CD4-positive, alpha-beta T cell treated with Interleukin-4 for 4 hours (primary cell): ENCODE measurements at regions not wholly inside any gene's neighbourhood (a gene's known extent, or its start where the extent isn't known, plus 50 kb on each side); places are given as distances from the start of the nearest gene placed in this dataset.

Source experiments
- DNase-seq: peaks from one replicate; pipeline ENCODE4 v3.0.0-alpha.2; 2020

DNA sequence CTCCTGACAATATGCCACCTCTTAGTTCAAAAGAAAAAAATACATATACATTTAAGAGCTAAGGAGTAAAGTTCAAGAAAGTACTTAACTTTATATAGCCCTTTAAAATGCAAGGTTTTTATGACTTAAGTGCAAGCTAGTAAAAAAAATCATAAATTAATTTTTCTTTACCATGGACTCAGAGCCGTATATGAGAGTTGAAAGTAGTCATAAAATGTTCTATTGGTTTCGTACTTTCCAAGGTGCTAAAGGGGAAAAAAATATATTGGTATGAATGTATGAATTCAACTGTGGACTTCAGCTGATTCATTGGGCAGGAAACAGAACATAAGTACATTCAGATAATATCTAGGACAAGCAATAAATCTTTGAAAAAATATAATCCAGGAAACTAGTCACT lies 869.8 kb upstream of the AGA start:
- no peak for DNase-seq

DNA sequence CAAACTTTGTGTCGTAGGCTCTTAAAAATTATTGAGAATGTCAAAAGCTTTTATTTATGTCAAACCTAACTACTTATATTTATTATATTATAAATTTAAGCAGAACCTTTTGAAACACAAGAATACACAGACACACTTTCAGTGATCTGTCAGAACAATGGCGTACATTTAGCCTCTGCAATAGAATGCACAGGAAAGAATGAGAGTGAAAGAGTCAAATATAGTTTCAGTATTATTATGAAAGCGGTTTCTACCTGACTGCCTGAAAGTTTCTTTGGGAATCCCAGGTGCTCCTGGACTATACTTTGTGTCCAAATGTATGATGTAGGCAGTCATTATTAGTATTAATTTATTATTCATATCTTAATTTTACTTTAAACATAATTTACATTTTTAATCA lies 872.0 kb upstream of the AGA start:
- DNase-seq = no peak

DNA sequence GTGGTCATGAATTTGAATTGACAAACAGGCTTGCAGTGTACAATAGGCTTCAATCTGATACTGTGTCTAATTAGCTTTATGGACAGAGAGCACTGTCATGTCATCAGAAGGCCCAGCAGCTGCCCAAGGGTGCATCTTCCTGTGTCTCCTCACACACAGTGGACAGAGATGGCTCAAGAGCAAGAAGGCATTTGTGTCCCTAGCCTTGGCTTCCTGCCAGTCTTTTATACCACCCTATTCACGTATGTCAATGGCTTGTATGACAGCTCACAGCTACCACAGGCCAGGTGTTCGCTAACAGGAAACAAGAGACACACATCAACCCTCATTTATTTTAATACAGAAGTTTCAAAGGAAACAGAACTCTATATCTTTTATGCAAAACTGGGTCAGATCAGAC lies 874.0 kb upstream of the AGA start:
- no peak for DNase-seq

DNA sequence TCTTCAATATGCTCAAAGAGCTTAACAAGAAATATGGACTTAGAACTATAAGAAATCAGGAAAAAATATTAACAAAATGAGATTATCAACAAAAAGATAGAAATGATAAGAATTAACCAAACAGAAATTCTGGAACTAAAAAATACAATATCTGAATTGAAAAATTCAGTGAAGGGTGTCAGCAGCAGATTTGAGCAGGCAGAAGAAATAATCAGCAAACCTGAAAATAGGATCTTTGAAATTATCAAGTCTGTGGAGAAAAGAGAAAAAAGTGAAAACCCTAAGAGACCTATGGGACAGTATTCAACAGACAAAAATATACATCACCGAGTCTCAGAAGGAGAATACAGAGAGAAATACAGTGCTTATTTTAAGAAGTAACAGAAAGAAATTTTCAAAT lies 877.8 kb upstream of the AGA start:
- DNase-seq = no peak

DNA sequence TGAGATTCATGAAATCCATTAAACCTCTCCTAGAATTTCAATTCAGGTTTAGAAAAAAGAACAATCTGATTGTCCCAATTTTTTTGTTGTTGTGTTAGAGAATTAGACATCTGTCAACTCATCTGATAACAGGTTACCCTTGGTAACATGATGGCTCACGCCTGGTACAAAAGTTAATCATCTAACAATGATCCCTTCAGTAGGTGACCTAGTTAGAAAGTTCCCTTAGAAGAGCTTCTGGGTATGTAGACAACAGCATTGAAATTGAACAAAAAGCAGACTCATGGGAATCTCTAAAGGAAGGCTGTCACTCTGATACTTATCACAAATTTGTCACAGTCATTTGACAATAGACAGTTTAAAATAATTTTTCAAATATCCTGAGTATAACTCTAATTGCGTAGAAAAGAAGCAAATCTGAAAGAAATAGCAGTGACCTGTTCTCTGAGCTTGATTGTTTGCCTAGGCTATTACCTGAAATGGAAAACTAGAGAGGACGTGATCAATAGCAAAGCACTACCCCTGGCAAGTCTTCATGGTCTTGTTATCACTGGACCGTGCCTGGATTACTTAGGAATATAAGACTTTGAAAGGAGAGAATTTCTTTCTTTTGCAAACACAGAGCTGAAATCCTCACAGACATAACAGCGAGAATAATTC lies 880.4 kb upstream of the AGA start:
- DNase-seq = no peak

DNA sequence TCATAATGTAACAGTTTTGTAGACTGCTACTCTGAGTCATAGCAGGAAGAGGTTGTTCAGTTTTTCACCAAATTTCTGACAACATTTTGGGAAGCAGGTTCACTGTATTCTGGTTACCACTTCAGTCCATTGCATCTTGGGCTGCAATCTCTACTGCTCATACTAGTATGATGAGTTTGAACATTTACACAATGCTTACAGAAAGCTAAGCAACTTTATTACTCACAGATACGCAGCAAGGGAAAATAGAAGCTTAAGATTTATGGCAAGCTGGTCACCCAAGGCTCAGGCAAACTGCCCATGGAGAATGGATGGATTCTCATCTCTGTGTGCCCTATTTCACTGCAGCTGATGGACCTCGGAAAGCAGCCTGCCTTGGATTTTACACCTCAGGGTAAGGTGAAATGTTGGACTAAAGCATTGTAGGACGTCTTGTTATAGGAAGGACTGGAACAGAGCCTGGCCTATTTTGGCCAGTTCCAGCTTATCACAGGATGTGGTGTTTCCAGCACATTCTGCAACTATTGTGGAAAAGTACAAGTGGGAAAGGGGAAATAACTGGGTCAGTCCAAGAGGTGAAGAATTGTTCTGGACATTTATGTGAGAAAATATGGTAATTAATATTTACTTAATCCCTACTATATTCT lies 887.1 kb upstream of the AGA start:
- DNase-seq = no peak

DNA sequence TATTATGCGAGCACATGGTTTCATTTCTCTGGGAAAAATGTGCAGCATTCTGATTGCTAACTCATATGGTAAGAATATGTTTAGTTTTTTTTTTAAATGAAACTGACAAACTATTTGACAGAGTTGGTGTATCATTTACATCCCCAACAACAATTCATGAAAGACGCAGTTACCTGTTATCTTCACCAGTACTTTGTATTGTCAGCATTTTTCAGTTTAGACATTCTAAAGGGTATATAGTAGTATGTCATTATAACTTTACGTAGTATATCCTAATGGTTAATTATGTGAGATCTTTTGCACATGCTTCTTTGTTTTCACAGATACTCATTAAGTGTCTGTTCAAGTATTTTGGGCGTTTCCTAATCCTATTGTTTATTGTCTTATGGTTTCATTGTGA lies 891.1 kb upstream of the AGA start:
- DNase-seq = no peak

DNA sequence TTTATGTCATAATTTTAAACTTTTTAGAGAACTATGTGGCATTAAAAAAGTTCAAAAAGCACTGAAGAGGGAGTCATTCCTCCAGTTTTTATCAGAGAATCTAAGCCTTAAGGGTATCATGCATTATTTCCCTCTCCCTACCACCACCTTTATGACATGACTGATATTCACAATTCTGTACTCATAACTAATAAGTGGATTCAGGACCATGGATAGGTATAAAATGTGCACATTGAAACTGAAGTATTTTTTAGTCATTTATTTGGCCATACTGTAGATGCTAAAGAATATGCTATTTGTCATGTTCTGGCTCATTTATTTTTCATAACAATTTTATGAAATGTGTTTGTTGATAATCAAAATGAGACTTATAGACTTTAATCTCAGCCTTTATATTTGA lies 897.5 kb upstream of the AGA start:
- DNase-seq = no peak

DNA sequence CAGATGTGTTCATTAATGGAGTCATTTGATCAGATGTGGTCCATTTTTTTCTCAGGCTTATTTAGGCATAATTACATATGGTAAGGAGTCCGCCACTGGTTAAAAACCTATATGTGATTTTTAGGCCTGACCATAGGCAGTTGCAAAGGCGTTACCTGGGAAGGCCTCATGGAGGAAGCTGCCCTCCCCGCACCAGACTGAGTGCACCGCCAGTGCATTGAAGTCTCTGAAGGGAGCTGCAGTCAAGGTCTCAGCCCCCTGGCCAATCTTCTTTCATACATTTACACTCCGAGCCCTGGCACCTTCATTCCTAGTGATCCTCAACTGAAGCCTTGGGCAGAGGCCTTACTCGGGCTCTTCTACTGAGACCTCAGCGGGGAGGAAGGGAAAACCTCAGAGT lies 898.2 kb upstream of the AGA start:
- DNase-seq = no peak

DNA sequence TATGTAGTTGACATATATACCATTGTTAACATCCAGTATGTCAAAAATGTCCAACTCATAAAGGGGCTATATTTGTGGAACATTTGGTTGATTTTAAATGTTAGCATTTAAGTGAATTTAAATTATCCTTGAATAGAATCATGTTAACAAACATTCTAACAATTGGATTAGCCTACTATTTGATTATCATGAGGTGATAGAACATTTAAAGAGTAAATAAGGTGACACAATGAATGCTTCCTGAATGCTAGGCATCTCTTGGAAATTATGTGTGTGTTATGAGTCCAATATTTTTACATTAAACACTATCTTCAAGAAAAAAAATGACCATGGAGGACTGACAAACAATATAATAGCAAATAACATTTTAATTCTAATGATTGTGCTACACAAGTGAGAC lies 901.9 kb upstream of the AGA start:
- DNase-seq = no peak

DNA sequence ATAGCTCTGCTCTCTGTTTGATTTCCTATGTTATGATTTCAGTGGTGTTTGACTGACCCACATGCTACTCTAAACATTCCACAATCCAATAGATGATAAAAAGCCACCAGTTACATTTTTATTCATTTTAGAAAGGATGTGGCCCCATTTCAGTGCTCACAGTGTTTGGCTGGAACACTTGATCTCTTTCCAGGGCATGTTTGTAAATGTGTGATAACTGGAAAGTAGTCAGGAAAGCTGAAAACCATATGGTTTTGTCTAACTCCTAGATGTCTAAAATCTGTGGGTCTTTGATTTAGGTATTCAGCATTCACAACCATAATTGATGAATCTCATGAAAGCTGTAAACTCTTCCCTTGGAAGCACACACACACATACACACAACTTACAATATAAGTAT lies 904.9 kb upstream of the AGA start:
- DNase-seq = no peak

DNA sequence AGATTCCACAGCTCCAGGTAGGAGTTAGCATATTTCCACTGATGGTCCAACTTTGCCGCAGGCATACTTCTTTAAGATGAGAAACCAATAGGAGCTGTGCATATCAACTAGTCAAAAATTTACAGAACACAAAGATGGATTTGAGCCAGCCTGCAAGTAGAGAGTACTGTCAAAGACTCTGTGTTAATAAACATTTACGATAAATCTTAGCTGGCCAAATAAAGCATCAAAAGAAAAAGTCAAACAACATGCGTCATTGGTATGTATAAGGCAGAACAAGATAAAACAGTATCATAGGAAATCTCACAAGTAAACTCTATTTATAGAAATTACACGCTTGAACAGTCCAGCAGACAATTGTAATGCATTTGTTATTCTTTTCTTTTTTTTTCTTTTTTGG lies 907.4 kb upstream of the AGA start:
- no peak for DNase-seq

DNA sequence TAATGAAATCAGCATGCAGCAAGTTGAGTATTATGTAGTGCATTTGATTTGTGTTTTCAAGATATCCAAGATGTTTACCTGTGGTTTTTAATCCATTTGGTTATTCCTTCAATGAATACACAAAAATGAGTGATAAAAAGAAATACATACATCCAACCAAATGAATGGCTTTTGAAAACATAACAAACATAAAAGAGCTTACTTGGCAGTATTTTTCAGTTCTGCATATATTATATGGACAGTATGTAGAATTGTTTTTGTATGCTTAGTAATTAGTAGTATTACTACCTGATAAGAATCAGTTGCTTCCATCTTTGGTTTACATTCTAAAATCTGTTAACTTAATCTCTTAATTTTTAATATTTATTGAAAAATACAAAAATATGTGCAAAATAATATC lies 908.9 kb upstream of the AGA start:
- DNase-seq = no peak

DNA sequence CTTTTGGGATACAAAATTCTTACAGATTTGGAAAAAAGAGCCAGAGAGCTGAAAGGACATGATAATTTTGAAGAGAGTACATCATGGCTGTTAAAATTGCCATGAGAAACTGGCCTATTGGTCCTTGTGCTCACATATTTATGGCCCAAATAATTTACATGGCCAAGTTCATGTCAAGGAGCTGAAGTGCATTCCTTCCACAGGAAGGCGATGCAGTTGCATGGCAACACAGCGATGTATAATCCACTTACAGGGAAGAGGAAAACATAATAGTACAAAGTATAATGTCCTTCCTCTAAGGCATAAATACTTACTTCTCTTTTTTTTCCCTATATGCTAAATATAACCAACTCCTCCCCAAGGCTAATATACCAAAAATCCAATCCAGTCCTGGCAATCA lies 914.5 kb upstream of the AGA start:
- no peak for DNase-seq

DNA sequence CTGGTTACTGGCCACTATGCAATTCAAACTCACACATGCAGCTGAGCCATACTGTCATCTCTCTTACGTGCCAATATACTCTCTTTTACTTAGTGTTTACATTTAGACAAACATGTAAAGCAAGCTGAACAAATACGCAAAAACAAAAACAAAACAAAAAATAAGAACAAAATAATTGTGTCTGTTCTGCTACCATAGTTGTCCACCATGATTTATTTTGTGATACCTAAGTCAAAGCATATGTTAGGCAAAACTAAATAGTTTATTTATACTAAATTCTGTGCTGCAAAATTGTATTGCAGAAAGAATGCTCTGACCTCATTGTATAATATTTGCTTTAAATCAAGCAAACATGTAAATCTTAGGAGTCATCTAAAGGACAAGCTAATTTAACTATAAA lies 943.2 kb upstream of the AGA start:
- DNase-seq = no peak

DNA sequence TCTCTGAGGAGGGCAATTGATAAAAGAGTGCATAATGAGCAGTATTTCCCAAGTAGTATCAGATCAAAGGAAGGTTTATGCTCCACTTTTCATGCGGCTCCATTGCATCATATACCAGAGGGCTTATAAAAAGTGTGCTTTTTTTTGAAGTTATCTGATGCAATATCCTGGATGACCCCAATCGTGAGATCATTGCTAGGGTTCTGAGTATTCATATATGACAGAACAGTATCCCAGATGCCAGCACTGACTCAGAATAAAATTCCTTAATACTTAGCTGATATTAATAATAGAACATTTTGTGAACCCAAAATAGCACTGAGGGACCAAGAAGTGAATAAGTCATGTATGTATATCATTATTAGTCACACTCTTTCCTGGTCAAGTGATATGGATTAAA lies 945.5 kb upstream of the AGA start:
- no peak for DNase-seq

DNA sequence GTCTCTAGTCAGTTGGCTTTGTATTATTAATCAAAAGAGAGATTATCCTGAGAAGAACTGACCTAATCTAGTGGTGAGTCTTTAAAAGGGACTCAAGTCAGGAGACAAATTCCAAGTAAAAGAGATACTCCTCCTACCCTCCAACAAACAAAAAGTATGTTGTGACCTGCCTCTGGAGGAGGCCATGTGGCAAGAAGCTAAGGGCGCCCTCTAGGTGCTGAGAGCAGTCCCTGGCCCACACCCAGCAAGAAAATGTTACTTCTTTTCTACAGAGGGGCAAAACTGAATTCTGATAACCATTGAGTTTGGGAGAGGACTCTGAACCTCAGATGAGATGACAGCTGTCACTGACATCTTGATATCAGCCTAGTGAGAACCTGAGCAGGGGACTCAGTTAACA lies 953.6 kb upstream of the AGA start:
- DNase-seq = no peak

DNA sequence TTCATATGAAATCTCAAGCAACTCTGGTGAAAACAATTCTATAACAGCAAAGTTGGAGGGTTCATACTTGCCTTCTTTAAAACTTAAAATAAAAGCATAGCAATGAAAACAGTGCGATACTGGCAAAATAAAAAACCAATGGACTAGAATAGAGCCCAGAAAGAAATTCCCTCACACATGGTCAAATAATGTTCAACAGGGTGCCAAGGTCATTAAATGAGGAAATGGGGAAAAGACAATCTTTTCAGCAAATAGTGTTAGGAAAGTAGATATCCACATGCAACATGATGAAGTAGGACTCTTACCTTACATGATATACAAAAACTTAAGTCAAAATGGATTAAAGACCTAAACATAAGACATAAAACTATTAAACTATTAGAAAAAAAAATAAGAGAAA lies 970.2 kb upstream of the AGA start:
- DNase-seq = no peak

DNA sequence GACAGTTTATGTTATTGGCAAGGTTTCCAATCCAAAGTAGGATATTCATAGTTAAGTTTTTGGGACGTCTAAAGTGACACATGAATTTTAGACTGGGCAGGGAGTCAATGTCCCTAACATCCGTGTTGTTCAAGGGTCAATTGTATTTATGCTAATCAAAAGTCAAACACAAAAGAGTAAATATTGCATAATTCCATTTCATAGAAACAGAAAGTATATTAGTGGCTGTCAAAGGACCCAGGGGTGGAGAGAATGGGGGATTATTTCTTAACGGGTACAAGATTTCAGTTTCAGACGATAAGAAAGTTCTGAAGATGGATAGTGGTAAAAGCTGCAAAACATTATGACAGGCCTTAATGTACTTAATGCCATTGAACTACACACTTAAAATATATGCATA lies 971.8 kb upstream of the AGA start:
- no peak for DNase-seq

DNA sequence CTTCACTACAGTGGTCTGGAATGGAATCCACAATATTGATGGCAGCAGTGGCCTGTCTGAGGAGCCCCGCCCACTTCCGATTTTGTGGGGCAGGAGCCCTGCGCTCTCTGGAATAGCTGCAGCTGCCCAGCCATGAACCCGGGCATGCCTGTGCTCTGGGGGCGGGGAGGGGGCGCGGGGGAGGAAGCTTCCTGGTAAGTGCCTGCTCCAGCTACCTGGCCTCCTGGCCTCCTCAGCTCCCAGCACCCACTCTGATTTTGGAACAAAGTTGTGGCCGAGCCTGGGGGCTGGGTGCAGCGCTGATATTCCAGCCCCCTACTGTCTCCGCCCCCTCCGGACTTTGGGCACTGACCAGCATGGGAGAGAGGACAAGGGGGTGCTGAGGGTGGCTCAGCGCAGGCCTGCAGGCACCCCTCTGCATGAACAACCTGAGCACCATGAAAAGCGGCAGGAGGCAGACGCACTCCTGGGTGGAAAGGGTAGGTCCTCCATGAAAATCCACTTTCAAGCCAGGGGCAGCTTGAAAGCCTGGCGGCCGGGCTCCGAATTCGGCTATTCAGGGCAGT lies 972.7 kb upstream of the AGA start:
- DNase-seq = no peak

DNA sequence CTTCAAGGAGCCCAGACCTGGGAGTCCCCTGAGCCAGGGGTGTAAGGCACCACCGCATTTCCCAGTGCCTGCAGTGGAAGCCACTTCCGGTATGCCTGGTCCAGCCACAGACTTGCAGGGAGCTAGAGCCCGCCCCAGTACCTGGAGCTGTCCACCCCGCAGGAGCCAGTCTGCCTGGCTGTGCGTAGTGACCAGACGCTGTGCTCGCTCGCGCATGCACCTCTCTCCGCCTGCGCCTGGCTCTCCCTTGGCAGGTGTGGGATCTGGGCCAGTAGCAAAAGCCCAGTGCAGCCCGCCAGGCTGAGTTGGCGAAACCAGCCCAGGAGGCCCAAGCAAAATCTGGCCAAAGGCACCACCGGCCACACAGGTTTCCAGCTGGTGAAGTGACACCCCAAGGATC lies 973.7 kb upstream of the AGA start:
- DNase-seq = no peak

DNA sequence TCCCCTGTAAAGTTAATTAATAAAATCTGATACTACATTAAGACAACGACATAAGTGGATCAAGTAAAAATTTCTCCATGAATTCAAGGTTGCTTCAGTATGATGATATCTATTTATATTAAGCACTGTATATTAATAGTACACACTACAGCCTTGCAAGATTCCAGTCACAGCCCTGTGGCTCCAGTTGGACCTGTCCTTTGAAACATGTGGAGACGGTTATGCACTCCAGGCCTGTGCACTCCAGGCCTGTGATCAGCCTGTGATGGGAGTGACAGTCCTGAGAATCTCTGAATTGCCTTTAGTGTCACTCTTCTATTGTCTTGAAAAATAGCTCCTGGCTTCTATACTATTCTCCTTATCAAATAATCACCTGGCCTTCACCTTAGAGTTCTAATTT lies 981.1 kb upstream of the AGA start:
- no peak for DNase-seq

DNA sequence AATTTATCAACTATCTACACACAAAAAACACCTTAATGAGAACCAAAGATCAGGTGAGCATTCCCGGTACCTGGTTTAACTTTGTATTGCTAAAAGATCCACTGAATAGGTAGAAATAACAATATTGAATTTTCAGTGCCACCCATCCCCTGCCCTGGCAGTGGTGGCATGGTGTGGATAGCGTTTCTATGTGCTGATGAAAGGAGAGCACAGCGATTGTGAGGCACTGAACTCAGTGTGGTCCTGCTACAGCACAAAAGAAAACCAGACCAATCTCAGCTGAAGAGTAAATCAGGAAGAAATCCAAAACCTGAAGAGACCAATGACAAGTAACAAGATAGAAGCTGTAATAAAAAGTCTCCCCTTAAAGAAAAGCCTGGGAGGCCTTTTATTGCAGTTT lies 984.6 kb upstream of the AGA start:
- DNase-seq = no peak

DNA sequence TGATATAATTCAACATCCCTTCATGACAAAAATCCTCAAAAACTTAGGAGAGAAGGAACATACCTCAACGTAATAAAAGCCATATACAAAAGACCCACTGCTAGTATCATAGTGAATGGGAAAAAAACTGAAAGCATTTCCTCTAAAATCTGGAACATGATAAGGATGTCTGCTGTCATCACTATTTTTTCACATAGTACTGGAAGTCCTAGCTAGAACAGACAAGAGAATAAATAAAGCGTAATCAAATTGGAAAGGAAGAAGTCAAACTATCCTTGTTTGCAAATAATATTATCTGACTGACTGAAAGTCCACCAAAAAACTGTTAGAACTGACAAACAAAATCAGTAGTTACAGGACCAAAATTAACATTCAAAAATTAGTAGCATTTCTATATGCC lies 985.4 kb upstream of the AGA start:
- no peak for DNase-seq

DNA sequence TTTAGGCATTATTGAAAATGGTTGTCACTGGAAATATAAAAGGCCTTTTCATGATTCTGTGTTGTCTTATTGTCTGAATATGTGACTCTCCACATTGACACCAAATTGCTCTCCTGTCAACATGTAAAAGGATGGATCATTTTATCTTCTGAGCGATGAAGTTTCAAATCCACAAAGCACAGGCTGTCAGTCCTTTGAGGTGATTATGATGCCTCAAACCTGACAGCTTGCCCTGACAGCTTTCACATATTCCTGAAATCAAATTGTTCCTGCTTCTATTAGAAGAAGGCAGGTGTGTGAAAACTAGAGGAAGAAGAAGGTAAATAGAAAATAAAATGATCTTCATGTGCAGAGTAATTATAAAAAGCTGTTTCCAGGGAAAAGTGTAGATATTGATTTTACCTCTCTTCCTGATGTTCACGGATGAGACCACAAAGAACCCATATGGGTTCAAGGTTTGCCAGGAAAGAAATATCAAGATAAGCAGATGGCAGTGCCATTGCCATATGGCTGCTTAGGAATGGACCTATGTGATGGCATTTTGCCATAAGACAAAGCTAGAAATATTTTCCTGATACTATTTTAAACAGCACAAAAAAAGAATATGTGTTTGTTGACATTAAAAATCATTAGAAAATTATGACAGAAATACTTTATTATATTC lies 1006.3 kb upstream of the AGA start:
- DNase-seq = no peak
